Neural cell (in vitro differentiated cells): ENCODE measurements at regions not wholly inside any gene's neighbourhood (a gene's known extent, or its start where the extent isn't known, plus 50 kb on each side); places are given as distances from the start of the nearest gene placed in this dataset.

Source experiments
- H2AFZ ChIP-seq: fragments of 200-600, 300-800 bp; sonication (generic), shearing (Covaris generic); 2 replicates; pipeline ENCODE4 v1.6.0; 2014; ENCODE audit warnings: low read depth, mild to moderate bottlenecking, antibody characterized with exemption, low read length, moderate library complexity
- H3F3A ChIP-seq: fragments of 200-600 bp; shearing (Covaris generic); 2 replicates; pipeline ENCODE4 v1.6.1; 2016; ENCODE audit warnings: mild to moderate bottlenecking, moderate library complexity, mixed read lengths, antibody characterized with exemption, low read length; ENCODE audit not compliant: insufficient read depth, poor library complexity, severe bottlenecking
- H3K27ac ChIP-seq: fragments of 200-600, 300-800 bp; sonication (generic), shearing (Covaris generic); 2 replicates; pipeline ENCODE4 v1.5.1; 2014; ENCODE audit warnings: mild to moderate bottlenecking, low read length, moderate library complexity
- H3K27me3 ChIP-seq: fragments of 300-800, 200-600 bp; sonication (generic), shearing (Covaris generic); 2 replicates; pipeline ENCODE4 v1.6.0; 2014; ENCODE audit warnings: mild to moderate bottlenecking, low read depth, low read length, moderate library complexity; ENCODE audit not compliant: insufficient read depth
- H3K36me3 ChIP-seq: fragments of 300-800, 200-600 bp; sonication (generic), shearing (Covaris generic); 2 replicates; pipeline ENCODE4 v1.5.1; 2014; ENCODE audit warnings: mild to moderate bottlenecking, antibody characterized with exemption, low read length, moderate library complexity; ENCODE audit not compliant: insufficient read depth
- H3K4me2 ChIP-seq: fragments of 300-800, 200-600 bp; sonication (generic), shearing (Covaris generic); 2 replicates; pipeline ENCODE4 v1.6.0; 2014; ENCODE audit warnings: mild to moderate bottlenecking, low read length
- H3K4me3 ChIP-seq: fragments of 300-800, 200-600 bp; sonication (generic), shearing (Covaris generic); 2 replicates; pipeline ENCODE4 v1.5.1; 2014; ENCODE audit warnings: mild to moderate bottlenecking, low read length, moderate library complexity
- H3K79me2 ChIP-seq: fragments of 200-600 bp; shearing (Covaris generic); replicated peaks from 2 replicates; pipeline ENCODE4 v1.6.0; 2014; ENCODE audit warnings: mild to moderate bottlenecking, low read length, moderate library complexity; ENCODE audit not compliant: insufficient read depth
- H3K9ac ChIP-seq: fragments of 300-800, 200-600 bp; sonication (generic), shearing (Covaris generic); 2 replicates; pipeline ENCODE4 v1.6.1; 2016; ENCODE audit warnings: mild to moderate bottlenecking, low read length, mixed read lengths
- H3K9me2 ChIP-seq: fragments of 200-600 bp; shearing (Covaris generic); 2 replicates; pipeline ENCODE4 v1.6.1; 2016; ENCODE audit warnings: mild to moderate bottlenecking, low read length, mixed read lengths; ENCODE audit not compliant: insufficient read depth
- H3K9me3 ChIP-seq: fragments of 200-600, 300-800 bp; sonication (generic), shearing (Covaris generic); 2 replicates; pipeline ENCODE4 v1.6.1; 2016; ENCODE audit warnings: mild to moderate bottlenecking, mixed run types, low read length, moderate library complexity, mixed read lengths
- H4K20me1 ChIP-seq: fragments of 200-600 bp; shearing (Covaris generic); 2 replicates; pipeline ENCODE4 v1.6.1; 2016; ENCODE audit warnings: mild to moderate bottlenecking, mixed run types; ENCODE audit not compliant: insufficient read depth
- CTCF ChIP-seq: fragments of 450-650 bp; IDR thresholded peaks from 2 replicates; pipeline ENCODE4 v1.5.1; 2014; ENCODE audit warnings: antibody characterized with exemption, mild to moderate bottlenecking, moderate library complexity; ENCODE audit not compliant: poor library complexity, severe bottlenecking
- EP300 ChIP-seq: fragments of 450-650 bp; conservative IDR thresholded peaks from 2 replicates; pipeline ENCODE4 v1.6.1; 2014; ENCODE audit warnings: antibody characterized with exemption, mild to moderate bottlenecking, moderate library complexity; ENCODE audit not compliant: poor library complexity, severe bottlenecking
- EZH2 ChIP-seq: fragments of 200-600, 300-800 bp; shearing (Covaris generic), sonication (generic); IDR thresholded peaks from 2 replicates; pipeline ENCODE4 v1.6.1; 2014; ENCODE audit warnings: antibody characterized with exemption, low read length, borderline replicate concordance, mild to moderate bottlenecking; ENCODE audit not compliant: insufficient read depth, poor library complexity, severe bottlenecking
- MXI1 ChIP-seq: fragments of 450-650 bp; conservative IDR thresholded peaks from 2 replicates; pipeline ENCODE4 v1.6.1; 2014; ENCODE audit warnings: antibody characterized with exemption, mild to moderate bottlenecking; ENCODE audit not compliant: poor library complexity, severe bottlenecking
- POLR2AphosphoS5 ChIP-seq: IDR thresholded peaks from 2 replicates; pipeline ENCODE4 v1.6.1; 2012
- RAD21 ChIP-seq: fragments of 450-650 bp; conservative IDR thresholded peaks from 2 replicates; pipeline ENCODE4 v1.6.1; 2014; ENCODE audit warnings: antibody characterized with exemption, mild to moderate bottlenecking, moderate library complexity
- REST ChIP-seq: IDR thresholded peaks from 2 replicates; pipeline ENCODE4 v1.6.1; 2012; ENCODE audit warnings: borderline replicate concordance
- SMC3 ChIP-seq: fragments of 450-650 bp; conservative IDR thresholded peaks from 2 replicates; pipeline ENCODE4 v1.6.1; 2014; ENCODE audit warnings: antibody characterized with exemption, mild to moderate bottlenecking, moderate library complexity; ENCODE audit not compliant: poor library complexity
- TAF1 ChIP-seq: IDR thresholded peaks from 2 replicates; pipeline ENCODE4 v1.6.1; 2012; ENCODE audit warnings: low read depth

GRCh38 chr4:18292411-18292810 lies 270.9 kb upstream of the LCORL start:
- H3K4me3 ChIP-seq, result no peak overlapping the region
- no peak for TF ChIP-seq EP300
- TF ChIP-seq TAF1, result no peak
- no peak for TF ChIP-seq RAD21
- TF ChIP-seq POLR2AphosphoS5, result no peak
- no peak for TF ChIP-seq EZH2
- no peak for TF ChIP-seq REST
- no peak for TF ChIP-seq MXI1
- TF ChIP-seq CTCF, result no peak
- TF ChIP-seq SMC3, result no peak
- H3K27me3 ChIP-seq, result no peaks in the 10 kb centered on the region
- H4K20me1 ChIP-seq, result no peaks in the 10 kb centered on the region
- no peaks in the 10 kb centered on the region for H3F3A ChIP-seq
- no peak overlapping the region for H3K4me2 ChIP-seq
- H3K9me3 ChIP-seq, result no peaks in the 10 kb centered on the region
- no peak overlapping the region for H2AFZ ChIP-seq
- H3K79me2 ChIP-seq, result no peaks in the 10 kb centered on the region
- H3K36me3 ChIP-seq, result no peaks in the 10 kb centered on the region
- no peak overlapping the region for H3K9ac ChIP-seq
- no peak overlapping the region for H3K27ac ChIP-seq
- no peaks in the 10 kb centered on the region for H3K9me2 ChIP-seq

- Histone ChIP-seq H3K27ac (no peak overlapping the region), H3K27me3 (no peaks in the 10 kb centered on the region), H3K4me2 (no peak overlapping the region), H3F3A (no peaks in the 10 kb centered on the region), H3K9me3 (no peaks in the 10 kb centered on the region), H3K9ac (no peak overlapping the region), H3K4me3 (no peak overlapping the region), H3K9me2 (no peaks in the 10 kb centered on the region), H3K79me2 (no peaks in the 10 kb centered on the region), H4K20me1 (no peaks in the 10 kb centered on the region), H3K36me3 (no peaks in the 10 kb centered on the region), H2AFZ (no peak overlapping the region)
- TF ChIP-seq MXI1, result no peak
- TF ChIP-seq POLR2AphosphoS5, result no peak
- TF ChIP-seq CTCF, result no peak
- TF ChIP-seq REST, result no peak
- no peak for TF ChIP-seq EP300
- TF ChIP-seq TAF1, result no peak
- TF ChIP-seq SMC3, result no peak
- TF ChIP-seq EZH2, result no peak
- TF ChIP-seq RAD21, result no peak
Measured at GRCh38 chr4:18291981-18292380, 270.4 kb upstream of the LCORL start.
